HUES48 (cell line): ENCODE measurements at regions not wholly inside any gene's neighbourhood (a gene's known extent, or its start where the extent isn't known, plus 50 kb on each side); places are given as distances from the start of the nearest gene placed in this dataset.
"Not testable (repeated sequence)": the region's sequence is repeated elsewhere in the genome, so short reads cannot be mapped to it uniquely, and the experiment has no call there.

Source experiments
- H3K27ac ChIP-seq: one replicate; pipeline ENCODE4 v1.7.0; 2013; ENCODE audit warnings: low read depth, low read length, inconsistent platforms
- H3K27me3 ChIP-seq: 2 replicates; pipeline ENCODE4 v1.6.1; 2013; ENCODE audit warnings: mild to moderate bottlenecking, low read length; ENCODE audit not compliant: control insufficient read depth, insufficient read depth
- H3K36me3 ChIP-seq: 2 replicates; pipeline ENCODE4 v1.6.1; 2013; ENCODE audit warnings: low read length; ENCODE audit not compliant: control insufficient read depth, insufficient read depth
- H3K4me1 ChIP-seq: 2 replicates; pipeline ENCODE4 v1.6.1; 2013; ENCODE audit warnings: mild to moderate bottlenecking, low read length; ENCODE audit not compliant: control insufficient read depth, insufficient read depth
- H3K4me3 ChIP-seq: 2 replicates; pipeline ENCODE4 v1.5.1; 2013; ENCODE audit warnings: mild to moderate bottlenecking, low read depth, low read length
- H3K9ac ChIP-seq: 2 replicates; pipeline ENCODE4 v1.6.1; 2013; ENCODE audit warnings: mild to moderate bottlenecking, low read depth, low read length, moderate library complexity
- H3K9me3 ChIP-seq: 2 replicates; pipeline ENCODE4 v1.6.1; 2013; ENCODE audit warnings: low read length; ENCODE audit not compliant: control insufficient read depth, insufficient read depth

DNA sequence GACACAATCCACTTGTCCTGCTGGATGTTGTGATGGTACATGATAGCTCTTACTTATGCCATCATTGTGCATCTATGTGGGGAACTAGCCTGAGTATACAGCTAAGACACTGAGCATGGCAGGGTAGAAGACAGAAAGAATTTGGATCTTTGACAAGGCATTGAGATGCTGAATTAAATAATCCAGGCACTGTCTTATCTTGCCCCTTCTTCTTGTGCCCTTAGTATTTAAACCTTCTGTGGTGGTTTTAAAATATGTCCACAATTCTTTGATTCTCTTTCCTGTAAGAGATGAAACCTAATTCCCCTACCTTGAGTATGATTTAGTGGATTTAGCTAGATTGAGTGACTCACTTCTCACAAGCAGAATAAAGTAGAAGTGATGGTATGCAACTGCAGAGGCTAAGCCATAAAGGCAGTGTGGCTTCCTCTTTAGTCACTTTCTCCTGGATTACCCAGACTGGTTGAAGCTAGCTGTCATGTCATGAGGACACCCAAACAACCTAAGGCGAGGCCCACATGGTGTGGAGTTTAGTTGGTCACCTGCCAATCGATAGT, 174.0 kb upstream of the NREP start:
- H3K27me3 ChIP-seq: no peaks in the 10 kb centered on the region
- H3K27ac ChIP-seq: no peak overlapping the region
- H3K4me3 ChIP-seq: no peak overlapping the region
- H3K9ac ChIP-seq: no peak overlapping the region
- no peaks in the 10 kb centered on the region for H3K9me3 ChIP-seq
- H3K4me1 ChIP-seq: no peaks in the 10 kb centered on the region
- H3K36me3 ChIP-seq: no peaks in the 10 kb centered on the region

DNA sequence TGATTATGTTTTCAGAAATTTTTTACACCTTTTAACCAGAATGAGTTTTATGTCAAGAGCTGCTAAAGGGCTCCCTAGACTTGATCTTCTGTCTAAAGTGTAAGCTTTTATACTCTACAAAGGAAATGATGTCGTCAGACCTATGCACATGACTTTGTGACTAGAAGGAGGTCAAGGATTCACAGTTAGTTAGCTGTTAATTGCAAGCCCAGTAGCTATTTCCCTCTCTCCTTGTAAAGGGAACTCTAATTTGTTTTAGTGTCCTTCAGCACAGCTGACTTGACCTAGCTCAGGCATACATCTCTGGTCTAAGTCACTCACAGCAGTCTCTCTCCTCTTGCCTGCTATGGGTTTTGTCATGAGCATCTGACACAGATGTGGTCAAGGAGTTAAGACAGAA, 173.5 kb upstream of the NREP start:
- Histone ChIP-seq H3K9ac (no peak overlapping the region), H3K4me1 (no peaks in the 10 kb centered on the region), H3K4me3 (no peak overlapping the region), H3K9me3 (no peaks in the 10 kb centered on the region), H3K27me3 (no peaks in the 10 kb centered on the region), H3K27ac (no peak overlapping the region), H3K36me3 (no peaks in the 10 kb centered on the region)

DNA sequence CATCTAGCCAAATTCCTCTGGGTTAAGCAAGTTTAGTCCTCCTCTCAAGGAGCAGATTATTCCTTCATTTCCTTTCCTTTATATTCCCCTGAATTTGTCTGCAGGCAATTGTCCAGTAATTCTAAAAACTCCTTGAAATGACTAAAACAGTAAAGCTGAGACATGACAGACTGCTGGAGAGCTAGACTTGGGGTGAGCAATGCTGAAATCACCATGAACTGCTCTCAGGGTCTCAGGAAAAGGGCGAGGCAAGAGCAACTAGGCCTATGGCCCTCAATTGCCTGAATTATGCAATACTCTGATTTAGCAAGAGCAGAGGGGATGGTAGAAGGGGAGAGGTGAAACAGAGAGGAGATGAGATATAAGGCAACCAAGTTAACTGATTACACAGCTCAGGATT, 172.9 kb upstream of the NREP start:
- no peaks in the 10 kb centered on the region for H3K36me3 ChIP-seq
- no peaks in the 10 kb centered on the region for H3K27me3 ChIP-seq
- H3K27ac ChIP-seq: no peak overlapping the region
- H3K4me1 ChIP-seq: no peaks in the 10 kb centered on the region
- no peak overlapping the region for H3K9ac ChIP-seq
- no peaks in the 10 kb centered on the region for H3K9me3 ChIP-seq
- H3K4me3 ChIP-seq: no peak overlapping the region

DNA sequence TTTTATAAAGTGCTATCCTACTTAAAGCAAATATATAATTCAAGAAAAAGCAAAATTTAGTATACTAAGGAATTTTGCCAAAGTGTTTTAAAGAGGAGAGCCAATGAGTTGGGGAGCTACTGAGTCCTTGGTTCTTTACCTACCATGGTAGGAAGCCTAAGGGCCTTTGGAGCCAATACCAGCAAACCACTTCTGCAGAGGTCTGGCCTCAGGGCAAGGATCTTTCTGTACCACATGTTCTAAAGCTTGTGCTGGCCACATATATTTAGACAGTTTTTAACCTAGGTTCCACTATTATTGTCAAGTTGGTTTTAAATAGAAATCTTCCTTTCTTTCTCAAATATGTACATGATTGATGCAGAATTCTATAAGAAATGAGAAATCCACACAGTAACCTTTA, 172.3 kb upstream of the NREP start:
- Histone ChIP-seq H3K4me1 (no peaks in the 10 kb centered on the region), H3K4me3 (no peak overlapping the region), H3K27me3 (no peaks in the 10 kb centered on the region), H3K27ac (no peak overlapping the region), H3K36me3 (no peaks in the 10 kb centered on the region), H3K9ac (no peak overlapping the region), H3K9me3 (no peaks in the 10 kb centered on the region)

DNA sequence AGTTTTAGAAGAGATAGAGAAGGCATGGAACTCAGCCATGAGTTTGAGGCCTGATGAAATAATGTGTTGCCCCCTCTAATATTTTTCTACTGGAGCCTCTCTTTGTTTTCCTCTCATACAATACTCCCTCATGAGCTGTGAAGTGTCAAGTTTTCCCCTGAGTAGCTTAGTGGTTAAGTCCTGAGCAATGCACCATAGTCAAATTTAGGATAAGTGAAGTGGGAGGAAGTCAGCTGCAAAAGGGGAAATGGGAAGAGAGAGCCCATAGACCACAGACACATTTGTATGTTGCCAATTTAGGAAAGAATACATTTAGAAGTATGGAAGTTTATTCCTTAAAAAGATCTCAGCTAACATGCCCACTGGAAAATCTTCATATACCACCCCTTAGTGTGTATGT, 171.5 kb upstream of the NREP start:
- H3K36me3 ChIP-seq: no peaks in the 10 kb centered on the region
- H3K27ac ChIP-seq: no peak overlapping the region
- no peak overlapping the region for H3K9ac ChIP-seq
- H3K4me3 ChIP-seq: no peak overlapping the region
- H3K27me3 ChIP-seq: no peaks in the 10 kb centered on the region
- H3K4me1 ChIP-seq: no peaks in the 10 kb centered on the region
- H3K9me3 ChIP-seq: no peaks in the 10 kb centered on the region

DNA sequence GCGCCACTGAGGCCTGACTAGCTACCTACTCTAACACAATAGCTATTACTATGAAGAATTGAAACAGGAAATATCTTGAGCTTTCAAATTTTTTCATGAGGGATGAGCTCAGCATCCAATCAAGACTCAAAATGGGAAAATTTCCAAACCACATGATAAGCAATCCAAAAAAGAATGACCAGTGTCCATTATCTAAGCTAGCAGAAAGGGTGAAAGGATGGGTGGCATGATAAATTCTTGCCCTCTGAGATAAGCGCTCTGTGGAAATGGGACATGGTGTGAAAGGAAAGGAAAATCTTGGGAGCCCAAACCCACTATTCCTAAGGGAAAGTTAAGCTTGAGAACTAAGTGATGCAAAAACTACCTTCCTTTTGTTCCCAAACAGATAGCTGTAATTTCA, 170.2 kb upstream of the NREP start:
- Histone ChIP-seq H3K27ac (no peak overlapping the region), H3K4me3 (no peak overlapping the region)

DNA sequence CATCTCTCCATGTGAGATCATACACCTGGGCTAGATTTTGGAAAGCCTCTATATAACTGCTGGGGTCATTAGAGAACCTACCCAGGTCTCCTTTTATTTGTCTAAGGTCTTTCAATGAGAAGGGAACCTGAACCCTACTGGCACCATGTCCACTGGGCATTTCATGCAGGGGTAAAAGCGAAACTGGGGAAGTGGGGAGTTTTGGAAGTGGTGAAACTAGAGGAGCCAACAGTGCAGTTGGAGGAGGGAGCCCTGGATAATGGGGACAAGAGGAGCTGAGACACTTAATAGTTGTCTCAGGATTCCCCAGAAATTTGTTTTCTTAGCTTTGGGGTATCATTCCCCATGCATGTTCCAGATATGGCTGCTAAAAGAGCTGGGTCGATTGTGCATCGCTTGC, 169.0 kb upstream of the NREP start:
- H3K4me1 ChIP-seq: no peaks in the 10 kb centered on the region
- no peak overlapping the region for H3K4me3 ChIP-seq
- no peak overlapping the region for H3K9ac ChIP-seq
- no peaks in the 10 kb centered on the region for H3K9me3 ChIP-seq
- no peaks in the 10 kb centered on the region for H3K27me3 ChIP-seq
- no peaks in the 10 kb centered on the region for H3K36me3 ChIP-seq
- H3K27ac ChIP-seq: no peak overlapping the region

More for the DNA sequence above, 170.2 kb upstream of the NREP start:
- Histone ChIP-seq H3K27me3 (no peaks in the 10 kb centered on the region), H3K9ac (no peak overlapping the region), H3K9me3 (no peaks in the 10 kb centered on the region), H3K36me3 (no peaks in the 10 kb centered on the region), H3K4me1 (no peaks in the 10 kb centered on the region)

DNA sequence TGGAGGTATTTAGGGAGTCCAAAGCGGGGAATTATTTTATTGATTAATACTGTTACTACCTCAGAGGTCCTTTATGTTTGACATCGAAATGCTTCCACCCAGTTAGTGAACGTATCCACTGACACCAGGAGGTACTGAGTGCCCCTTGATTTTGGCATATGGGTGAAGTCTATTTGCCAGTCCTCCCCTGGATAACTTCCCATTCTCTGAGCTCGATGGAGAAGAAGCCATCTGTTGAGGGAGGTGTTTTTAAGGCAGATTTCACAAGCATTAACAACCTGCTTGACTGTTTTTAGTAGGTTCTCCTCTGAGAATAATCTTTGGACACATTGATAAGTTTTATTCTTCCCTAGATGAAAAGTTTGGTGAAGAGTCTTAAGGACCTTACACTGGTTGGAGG, 165.3 kb upstream of the NREP start:
- H3K36me3 ChIP-seq: no peaks in the 10 kb centered on the region
- H3K4me1 ChIP-seq: no peaks in the 10 kb centered on the region
- no peaks in the 10 kb centered on the region for H3K27me3 ChIP-seq
- no peak overlapping the region for H3K27ac ChIP-seq
- H3K4me3 ChIP-seq: no peak overlapping the region
- H3K9me3 ChIP-seq: no peaks in the 10 kb centered on the region
- no peak overlapping the region for H3K9ac ChIP-seq

DNA sequence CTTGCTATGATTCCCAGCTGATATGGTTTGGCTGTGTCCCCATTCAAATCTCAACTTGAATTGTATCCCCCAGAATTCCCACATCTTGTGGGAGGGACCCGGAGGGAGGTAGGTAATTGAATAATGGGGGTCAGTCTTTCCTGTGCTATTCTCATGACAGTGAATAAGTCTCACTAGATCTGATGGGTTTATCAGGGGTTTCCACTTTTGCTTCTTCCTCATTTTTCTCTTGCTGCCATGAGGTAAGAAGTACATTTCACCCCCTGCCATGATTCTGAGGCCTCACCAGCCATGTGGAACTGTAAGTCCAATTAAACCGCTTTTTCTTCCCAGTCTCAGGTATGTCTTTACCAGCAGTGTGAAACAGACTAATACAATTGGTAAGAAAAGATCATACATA, 164.7 kb upstream of the NREP start:
- H3K9me3 ChIP-seq, H3K4me3 ChIP-seq, H3K36me3 ChIP-seq, H3K27me3 ChIP-seq, H3K9ac ChIP-seq, H3K4me1 ChIP-seq, H3K27ac ChIP-seq: not testable (repeated sequence)

DNA sequence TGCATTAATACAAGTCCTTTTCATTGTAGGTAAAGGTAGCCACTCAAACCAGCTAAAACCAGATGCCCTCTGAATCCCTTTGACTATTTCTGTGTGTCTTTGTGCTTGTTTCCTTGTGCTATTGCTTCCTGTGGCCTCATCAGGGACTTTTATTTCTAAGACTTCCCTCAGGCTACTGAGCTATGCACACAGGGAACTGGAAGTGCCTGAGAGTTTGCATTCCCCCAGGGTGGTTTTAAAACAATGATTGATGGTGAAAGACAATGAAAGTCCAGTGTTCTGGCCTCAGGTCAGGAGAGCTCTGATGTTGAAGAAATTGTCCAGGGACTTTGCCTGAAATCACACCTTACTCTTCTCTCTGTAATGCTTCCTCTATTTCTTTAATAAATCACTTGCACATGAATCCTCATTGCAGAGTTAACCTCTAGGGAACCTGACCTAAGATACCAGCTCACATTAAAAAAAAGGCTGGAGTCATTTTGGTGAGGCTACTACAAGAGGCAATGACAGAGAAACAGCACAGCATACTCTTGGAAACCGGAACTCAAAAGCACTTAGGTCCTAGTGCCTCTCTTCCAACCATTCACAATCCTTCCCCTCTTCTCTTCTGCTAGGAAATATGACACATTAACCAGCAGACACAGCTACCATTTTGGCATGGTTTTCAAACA, 158.1 kb upstream of the NREP start:
- no peaks in the 10 kb centered on the region for H3K9me3 ChIP-seq
- no peaks in the 10 kb centered on the region for H3K4me1 ChIP-seq
- H3K36me3 ChIP-seq: no peaks in the 10 kb centered on the region
- H3K9ac ChIP-seq: no peak overlapping the region
- H3K27me3 ChIP-seq: no peaks in the 10 kb centered on the region
- H3K27ac ChIP-seq: no peak overlapping the region
- H3K4me3 ChIP-seq: no peak overlapping the region

DNA sequence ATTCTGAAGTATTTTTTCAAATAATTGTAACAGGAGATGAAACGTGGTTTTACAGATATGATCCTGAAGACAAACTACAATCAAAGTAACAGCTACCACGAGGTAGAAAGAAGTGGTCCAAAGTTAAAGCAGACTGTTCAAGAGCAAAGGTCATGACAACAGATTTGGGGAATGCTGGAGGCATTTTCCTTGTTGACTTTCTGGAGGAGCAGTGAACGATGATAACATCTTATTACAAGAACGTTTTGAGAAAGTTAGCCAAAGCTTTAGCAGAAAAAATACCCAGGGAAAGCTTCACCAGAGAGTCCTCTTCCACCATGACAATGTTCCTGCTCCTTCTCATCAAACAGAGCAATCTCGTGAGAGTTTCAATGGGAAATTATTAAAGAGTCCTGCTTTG, 145.4 kb upstream of the NREP start:
- Histone ChIP-seq H3K27me3 (no peaks in the 10 kb centered on the region), H3K9ac (no peak overlapping the region), H3K4me3 (no peak overlapping the region), H3K9me3 (peaks cover 9% of the 10 kb centered on the region; the same call in 1 of the 2 replicates), H3K27ac (no peak overlapping the region), H3K4me1 (no peaks in the 10 kb centered on the region), H3K36me3 (no peaks in the 10 kb centered on the region)
